ENCODE measurements at regions not wholly inside any gene's neighbourhood (a gene's known extent, or its start where the extent isn't known, plus 50 kb on each side); places are given as distances from the start of the nearest gene placed in this dataset.
A peak's percentile ranks its signal among the peaks of the same experiment; 100 is the strongest.

GRCh38 chr1:224486801-224487583 lies 52.4 kb upstream of the WDR26 start:
- DNase-seq: no peak

- no peak for DNase-seq
Observed at GRCh38 chr1:224488806-224489499, 54.4 kb upstream of the WDR26 start.

- DNase-seq: no peak
Observed at GRCh38 chr1:224489534-224490365, 55.2 kb upstream of the WDR26 start.

- DNase-seq: no peak
Observed at GRCh38 chr1:224490549-224491537, 56.2 kb upstream of the WDR26 start.

GRCh38 chr1:224492015-224492414 lies 57.4 kb upstream of the WDR26 start:
- no peak for DNase-seq

GRCh38 chr1:224492632-224493031 lies 58.0 kb upstream of the WDR26 start:
- no peak for DNase-seq

GRCh38 chr1:224493269-224493668 lies 58.7 kb upstream of the WDR26 start:
- DNase-seq: no peak

GRCh38 chr1:224494343-224494742 lies 59.7 kb upstream of the WDR26 start:
- DNase-seq: no peak

GRCh38 chr1:224495866-224496265 lies 61.3 kb upstream of the WDR26 start:
- DNase-seq: no peak

GRCh38 chr1:224496826-224497225 lies 62.2 kb upstream of the WDR26 start:
- DNase-seq: no peak

- DNase-seq: peak; percentile 39 to 47
Observed at GRCh38 chr1:224497714-224498573, 63.3 kb upstream of the WDR26 start.

GRCh38 chr1:224498574-224499170 lies 64.1 kb upstream of the WDR26 start:
- DNase-seq: no peak

- no peak for DNase-seq
Observed at GRCh38 chr1:224499204-224499603, 64.6 kb upstream of the WDR26 start.

- DNase-seq: no peak
Observed at GRCh38 chr1:224500796-224501195, 66.2 kb upstream of the WDR26 start.

GRCh38 chr1:224501836-224502235 lies 67.2 kb upstream of the WDR26 start:
- DNase-seq: no peak

- no peak for DNase-seq
Observed at GRCh38 chr1:224502459-224503160, 68.0 kb upstream of the WDR26 start.

GRCh38 chr1:224503161-224504118 lies 68.8 kb upstream of the WDR26 start:
- peak in 1 of 2 donors; percentile 13 for DNase-seq

GRCh38 chr1:224504297-224505041 lies 69.9 kb upstream of the WDR26 start:
- DNase-seq: no peak
